ENCODE measurements at regions not wholly inside any gene's neighbourhood (a gene's known extent, or its start where the extent isn't known, plus 50 kb on each side); places are given as distances from the start of the nearest gene placed in this dataset.

GRCh38 chr4:18343581-18343980, 322.0 kb upstream of the LCORL start:
- DNase-seq: no peak
- Histone ChIP-seq H3K4me1 (ENCODE audit: insufficient read depth, low read length) (no peaks in the 10 kb centered on the region), H3K9me3 (ENCODE audit: control insufficient read depth, low read depth, low read length) (no peaks in the 10 kb centered on the region), H3K9ac (ENCODE audit: extremely low read depth, insufficient read length, low read length) (no peak overlapping the region), H2BK20ac (ENCODE audit: low read depth, low read length, poor library complexity, severe bottlenecking) (no peak overlapping the region), H3K14ac (ENCODE audit: insufficient read depth, low read length) (no peak overlapping the region), H3K23me2 (ENCODE audit: insufficient read length, low read depth, low read length, poor library complexity, severe bottlenecking) (no peaks in the 10 kb centered on the region), H4K8ac (replicated peaks; ENCODE audit: insufficient read length, low read depth, low read length) (no peak overlapping the region), H3K4me2 (ENCODE audit: insufficient read depth, insufficient read length, low read length) (no peak overlapping the region), H3K56ac (ENCODE audit: insufficient read length, low read depth, low read length) (no peak overlapping the region), H4K20me1 (ENCODE audit: control insufficient read depth, insufficient read depth, insufficient read length) (no peaks in the 10 kb centered on the region), H3T11ph (ENCODE audit: low read length) (no peak overlapping the region), H3K27ac (ENCODE audit: insufficient read length, low read depth, low read length) (no peak overlapping the region), H2AFZ (ENCODE audit: low read length) (no peak overlapping the region), H3K27me3 (ENCODE audit: insufficient read depth, low read length) (no peaks in the 10 kb centered on the region), H3K18ac (ENCODE audit: insufficient read length, low read depth, low read length) (no peak overlapping the region), H3K23ac (ENCODE audit: insufficient read length, low read depth, low read length) (no peak overlapping the region), H3K79me2 (ENCODE audit: insufficient read depth, low read length) (no peaks in the 10 kb centered on the region), H3K4ac (ENCODE audit: low read depth, low read length) (no peak overlapping the region), H2BK12ac (ENCODE audit: insufficient read length, low read depth, low read length) (no peak overlapping the region), H3K79me1 (ENCODE audit: insufficient read depth, low read depth, low read length, poor library complexity, severe bottlenecking) (no peaks in the 10 kb centered on the region), H4K5ac (ENCODE audit: insufficient read length, low read depth, low read length) (no peak overlapping the region), H2AK5ac (ENCODE audit: insufficient read length, low read length) (no peak overlapping the region), H4K91ac (ENCODE audit: insufficient read length, low read depth, low read length) (no peak overlapping the region), H2BK15ac (ENCODE audit: low read depth, low read length) (no peak overlapping the region), H2BK120ac (ENCODE audit: low read depth, low read length, poor library complexity, severe bottlenecking) (no peak overlapping the region), H2BK5ac (ENCODE audit: insufficient read length, low read length) (no peak overlapping the region)
- H3K4me1 Mint-ChIP-seq: no peaks in the 10 kb centered on the region
- H3K36me3 Mint-ChIP-seq (ENCODE audit: insufficient read depth in 1 of 3, low read depth in 3 of 3): no peaks in the 10 kb centered on the region; a peak in 3 of 7 replicates
- H3K4me3 Mint-ChIP-seq: no peak overlapping the region
- peaks cover 3 to 14% of the 10 kb centered on the region in 2 experiments; a peak in 2 of 5 replicates for H3K9me3 Mint-ChIP-seq
- no peak for TF ChIP-seq CTCF (conservative IDR thresholded peaks at IDR 0.05)
- WGBS (ENCODE audit: extremely low coverage, insufficient read length, low lambda C conversion rate): no CpG with 5 or more reads among the region's 7 CpGs
- no peak overlapping the region for H3K27ac Mint-ChIP-seq
- H3K27me3 Mint-ChIP-seq (ENCODE audit: low read depth): no peaks in the 10 kb centered on the region; the same call in none of the 2 replicates
